LNCAP (cell line): ENCODE measurements at regions not wholly inside any gene's neighbourhood (a gene's known extent, or its start where the extent isn't known, plus 50 kb on each side); places are given as distances from the start of the nearest gene placed in this dataset.

Experiments
- TF ChIP-seq, protein P1 (sequence below): fragments of 450-650 bp; IDR thresholded peaks from 2 replicates; pipeline ENCODE4 v1.5.1; 2017; ENCODE audit warnings: mild to moderate bottlenecking

DNA sequence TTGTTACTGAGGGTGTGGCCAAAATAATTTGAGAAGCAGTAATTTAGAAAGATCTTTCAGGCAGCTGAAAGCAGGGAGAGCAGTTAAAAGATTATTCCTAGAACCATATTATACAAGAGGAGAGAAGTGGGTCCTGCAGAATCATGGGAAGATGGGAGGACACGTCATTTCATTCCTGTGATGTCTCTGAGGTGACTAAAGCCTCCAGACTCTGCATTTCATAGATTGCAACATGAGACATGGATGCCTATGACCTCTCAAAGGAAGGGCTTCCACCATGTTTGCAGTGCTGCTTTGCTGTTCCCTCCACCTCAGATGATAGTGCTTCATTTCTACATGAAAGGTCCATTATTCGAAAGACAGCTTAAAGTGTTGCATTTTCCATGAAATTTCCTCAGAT lies 788.4 kb downstream of the TSN start:
- TF ChIP-seq, protein P1, sequence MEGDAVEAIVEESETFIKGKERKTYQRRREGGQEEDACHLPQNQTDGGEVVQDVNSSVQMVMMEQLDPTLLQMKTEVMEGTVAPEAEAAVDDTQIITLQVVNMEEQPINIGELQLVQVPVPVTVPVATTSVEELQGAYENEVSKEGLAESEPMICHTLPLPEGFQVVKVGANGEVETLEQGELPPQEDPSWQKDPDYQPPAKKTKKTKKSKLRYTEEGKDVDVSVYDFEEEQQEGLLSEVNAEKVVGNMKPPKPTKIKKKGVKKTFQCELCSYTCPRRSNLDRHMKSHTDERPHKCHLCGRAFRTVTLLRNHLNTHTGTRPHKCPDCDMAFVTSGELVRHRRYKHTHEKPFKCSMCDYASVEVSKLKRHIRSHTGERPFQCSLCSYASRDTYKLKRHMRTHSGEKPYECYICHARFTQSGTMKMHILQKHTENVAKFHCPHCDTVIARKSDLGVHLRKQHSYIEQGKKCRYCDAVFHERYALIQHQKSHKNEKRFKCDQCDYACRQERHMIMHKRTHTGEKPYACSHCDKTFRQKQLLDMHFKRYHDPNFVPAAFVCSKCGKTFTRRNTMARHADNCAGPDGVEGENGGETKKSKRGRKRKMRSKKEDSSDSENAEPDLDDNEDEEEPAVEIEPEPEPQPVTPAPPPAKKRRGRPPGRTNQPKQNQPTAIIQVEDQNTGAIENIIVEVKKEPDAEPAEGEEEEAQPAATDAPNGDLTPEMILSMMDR = no peak

DNA sequence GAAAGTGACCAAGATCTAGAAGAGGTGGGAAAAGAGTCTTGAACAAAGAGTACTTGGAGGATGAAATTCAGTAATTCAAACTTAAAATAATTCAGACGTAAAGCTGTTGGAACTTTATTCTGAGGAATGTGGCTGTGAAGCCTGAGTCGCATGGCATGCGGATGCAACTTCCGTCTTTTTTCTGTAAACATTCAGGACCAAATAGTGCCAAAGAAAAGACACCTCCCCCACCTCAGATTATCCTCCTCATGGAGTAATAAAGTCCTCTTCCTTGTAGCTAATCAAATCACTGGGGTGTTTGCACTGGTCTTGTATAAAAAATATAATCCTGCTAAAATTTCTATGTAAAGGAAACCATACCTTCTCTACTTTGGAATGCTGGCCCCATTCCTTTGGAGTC lies 790.4 kb downstream of the TSN start:
- TF ChIP-seq, protein P1 = no peak

GRCh38 chr2:122562775-122563174 lies 807.3 kb downstream of the TSN start:
- TF ChIP-seq, protein P1 = no peak

GRCh38 chr2:122563781-122564180 lies 808.3 kb downstream of the TSN start:
- TF ChIP-seq, protein P1 = no peak

GRCh38 chr2:122564843-122565242 lies 809.4 kb downstream of the TSN start:
- TF ChIP-seq, protein P1 = no peak

- TF ChIP-seq, protein P1 = no peak
Measured at GRCh38 chr2:122565364-122565763, 809.9 kb downstream of the TSN start.

DNA sequence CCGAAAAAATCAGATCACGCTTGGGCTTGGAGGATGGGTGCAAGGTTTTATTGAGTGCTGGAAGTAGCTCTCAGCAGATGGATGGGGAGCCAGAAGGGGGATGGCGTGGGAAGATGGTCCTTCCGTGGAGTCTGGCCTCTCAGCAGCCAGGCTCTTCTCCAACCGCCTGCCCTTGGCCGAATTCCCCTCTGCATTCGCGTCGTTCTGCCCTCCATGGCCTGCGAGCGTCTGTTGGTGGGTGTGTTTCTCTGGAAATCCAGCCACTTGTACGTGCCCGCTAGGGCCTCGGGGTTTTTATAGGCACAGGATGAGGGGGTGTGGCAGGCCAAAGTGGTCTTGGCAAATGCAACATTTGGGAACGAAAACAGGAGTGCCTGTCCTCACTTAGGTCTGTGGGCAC lies 815.2 kb downstream of the TSN start:
- TF ChIP-seq, protein P1 = no peak

DNA sequence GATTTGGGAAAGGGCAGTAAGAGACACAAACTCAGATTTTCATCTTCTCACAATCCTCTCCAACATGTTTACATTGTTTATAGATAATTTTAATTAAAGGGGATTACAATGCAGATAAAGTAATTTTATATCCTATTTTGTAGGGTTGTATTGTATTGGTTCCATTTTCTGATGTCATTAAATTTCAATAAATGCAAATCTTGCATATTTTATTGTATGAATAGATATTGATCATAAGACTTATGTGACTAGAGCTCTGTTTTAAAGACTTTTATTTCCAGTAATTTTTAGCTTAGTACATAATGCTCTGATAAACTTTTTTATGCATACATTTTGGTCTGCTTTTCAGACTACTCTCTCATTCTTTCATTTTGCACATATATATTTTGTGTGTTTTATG lies 819.6 kb downstream of the TSN start:
- TF ChIP-seq, protein P1 = no peak
